Suppressor macrophage treated with lipopolysaccharide for 4 hours (primary cell): ENCODE measurements at regions not wholly inside any gene's neighbourhood (a gene's known extent, or its start where the extent isn't known, plus 50 kb on each side); places are given as distances from the start of the nearest gene placed in this dataset.

Experiments used
- DNase-seq: peaks from one replicate; pipeline ENCODE4 v3.0.0-alpha.2; 2020

DNA sequence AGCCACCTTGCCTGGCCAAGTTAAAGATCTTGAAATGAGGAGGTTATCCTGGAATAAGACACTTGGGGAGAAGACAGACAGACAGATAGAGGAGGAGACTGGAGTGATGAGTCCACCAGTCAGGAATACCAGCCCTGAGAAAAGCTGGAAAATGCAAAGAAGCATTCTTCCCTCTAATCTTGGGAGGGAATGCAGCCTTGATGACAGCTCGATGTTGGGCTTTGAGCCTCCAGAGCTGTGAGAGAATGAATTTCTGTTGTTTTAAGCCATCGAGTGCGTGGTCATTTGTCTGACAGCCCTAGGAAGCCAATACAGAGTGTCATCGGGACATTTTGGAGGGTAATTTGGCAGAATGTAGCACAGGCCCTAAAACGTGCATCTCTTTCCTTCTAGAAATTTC, 199.1 kb upstream of the IER5L start:
- no peak for DNase-seq

DNA sequence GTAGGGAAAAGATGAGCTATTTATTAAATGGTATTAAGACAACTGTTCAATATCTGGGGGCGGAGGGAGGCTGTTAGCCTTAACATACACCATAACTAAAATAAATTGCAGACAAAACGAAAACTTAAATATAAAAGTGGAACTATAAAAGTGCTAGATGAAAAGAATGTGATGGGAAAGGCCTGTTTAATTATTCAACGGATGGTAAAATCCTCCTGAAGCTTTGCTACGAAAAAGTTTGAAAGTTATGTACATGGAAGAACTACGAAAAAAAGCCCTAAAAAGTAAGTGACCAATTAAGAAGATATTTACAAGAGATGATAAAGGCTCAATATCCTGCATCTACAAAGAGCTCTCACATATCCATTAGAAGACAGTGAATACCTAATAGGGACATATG, 197.8 kb upstream of the IER5L start:
- DNase-seq = no peak

DNA sequence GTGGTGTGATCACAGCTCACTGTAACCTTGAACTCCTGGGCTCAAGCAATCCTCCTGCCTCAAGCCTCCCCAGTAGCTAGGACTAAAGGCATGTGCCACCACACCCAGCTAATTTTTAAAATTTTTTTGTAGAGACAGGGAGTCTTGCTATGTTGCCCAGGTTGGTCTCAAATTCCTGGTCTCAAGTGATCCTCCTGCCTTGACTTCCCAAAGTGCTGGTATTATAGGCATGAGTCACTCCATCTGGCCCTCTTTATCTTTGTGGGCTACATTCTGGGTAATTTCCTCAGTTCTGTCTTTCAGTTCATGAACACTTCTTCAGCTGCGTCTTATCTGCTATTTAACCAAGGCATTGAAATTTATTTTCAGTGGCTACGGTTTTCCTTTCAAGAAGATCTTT, 196.6 kb upstream of the IER5L start:
- no peak for DNase-seq

DNA sequence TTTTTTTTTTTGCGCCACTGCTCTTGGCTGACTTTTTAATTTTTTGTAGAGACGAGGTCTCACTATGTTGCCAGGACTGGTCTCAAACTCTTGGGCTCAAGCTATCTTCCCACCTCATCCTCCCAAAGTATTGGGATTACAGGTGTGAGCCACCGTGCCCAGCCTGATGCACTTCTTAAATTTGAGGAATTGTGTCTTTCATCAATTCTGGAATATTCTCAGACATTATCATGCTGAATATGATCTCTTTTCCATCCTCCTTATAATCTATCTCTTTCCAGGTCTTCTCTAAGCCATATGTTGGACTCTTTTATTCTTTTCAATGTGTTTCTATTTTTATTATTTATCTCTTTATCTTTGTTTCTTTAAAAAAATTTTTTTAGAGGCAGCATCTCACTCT, 196.2 kb upstream of the IER5L start:
- no peak for DNase-seq

DNA sequence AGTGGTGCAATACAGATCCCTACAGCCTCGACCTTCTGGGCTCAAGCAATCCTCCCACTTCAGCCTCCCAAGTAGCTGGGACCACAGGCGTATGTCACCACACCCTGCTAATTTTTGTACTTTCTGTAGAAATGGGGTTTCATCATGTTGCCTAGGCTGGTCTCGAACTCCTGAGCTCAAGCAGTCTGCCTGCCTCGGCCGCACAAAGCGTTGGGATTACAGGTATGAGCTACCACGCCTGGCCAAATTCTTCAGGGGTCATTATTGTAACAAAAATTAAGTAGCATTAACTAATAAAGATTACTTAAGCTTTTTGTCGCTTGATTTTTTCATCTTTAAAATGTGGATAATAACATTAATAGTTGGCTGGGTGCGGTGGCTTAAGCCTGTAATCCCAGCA, 195.3 kb upstream of the IER5L start:
- DNase-seq = no peak

DNA sequence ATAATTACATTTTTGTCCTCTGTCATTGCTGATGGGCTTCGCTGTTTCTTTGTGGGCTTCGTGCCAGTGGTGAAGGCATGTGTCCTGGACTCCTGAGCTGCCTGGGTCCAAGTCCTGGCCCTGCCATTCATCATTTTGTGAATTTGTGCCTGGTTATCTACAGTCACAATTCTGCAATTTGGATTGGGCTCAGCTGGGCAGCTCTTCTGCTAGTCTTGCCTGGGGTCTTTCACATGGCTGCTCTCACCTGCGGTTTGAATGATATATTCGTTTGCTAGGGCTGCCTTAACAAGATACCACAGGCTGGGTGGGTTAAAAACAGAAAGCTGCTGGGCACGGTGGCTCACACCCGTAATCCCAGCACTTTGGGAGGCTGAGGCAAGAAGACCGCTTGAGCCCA, 192.7 kb upstream of the IER5L start:
- no peak for DNase-seq

DNA sequence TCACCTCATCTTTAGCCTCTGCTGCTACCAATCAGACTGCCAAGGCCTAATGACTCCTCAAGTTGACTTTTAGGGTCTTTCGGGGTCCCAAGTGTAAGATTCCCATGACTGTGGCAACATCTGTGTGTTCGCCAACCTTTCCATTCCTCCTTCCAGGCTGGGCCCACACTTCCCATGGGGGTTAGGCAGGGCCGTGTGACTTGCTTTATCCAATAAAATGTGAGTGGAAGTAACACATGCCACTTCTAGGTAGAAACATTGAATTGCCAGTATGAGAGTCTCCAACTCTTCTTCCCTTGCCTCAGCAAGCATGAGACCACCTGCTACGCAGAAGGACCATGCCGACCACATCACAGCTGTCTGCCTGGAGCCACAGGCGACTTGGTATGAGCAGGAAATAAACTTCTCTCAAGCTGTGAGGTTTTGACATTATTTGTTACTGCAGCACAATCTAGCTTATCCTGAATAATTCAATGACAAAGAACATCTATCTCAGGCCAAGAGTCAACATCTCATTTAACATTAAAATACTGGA, 190.4 kb upstream of the IER5L start:
- no peak for DNase-seq

DNA sequence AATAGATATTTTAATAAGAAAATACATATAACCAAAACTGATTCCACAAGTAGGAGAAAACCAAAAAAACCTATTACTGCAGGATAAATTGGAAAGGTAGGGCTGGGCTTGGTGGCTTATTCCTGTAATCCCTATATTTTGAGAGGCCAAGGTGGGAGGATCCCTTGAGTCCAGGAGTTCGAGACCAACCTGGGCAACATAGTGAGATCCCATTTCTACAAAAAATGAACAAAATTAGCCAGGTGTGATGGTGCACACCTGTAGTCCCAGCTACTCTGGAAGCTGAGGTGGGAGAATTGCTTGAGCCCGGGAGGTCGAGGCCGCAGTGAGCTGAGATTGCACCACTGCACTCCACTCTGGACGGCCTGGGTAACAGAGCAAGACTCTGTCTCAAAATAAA, 189.2 kb upstream of the IER5L start:
- no peak for DNase-seq

DNA sequence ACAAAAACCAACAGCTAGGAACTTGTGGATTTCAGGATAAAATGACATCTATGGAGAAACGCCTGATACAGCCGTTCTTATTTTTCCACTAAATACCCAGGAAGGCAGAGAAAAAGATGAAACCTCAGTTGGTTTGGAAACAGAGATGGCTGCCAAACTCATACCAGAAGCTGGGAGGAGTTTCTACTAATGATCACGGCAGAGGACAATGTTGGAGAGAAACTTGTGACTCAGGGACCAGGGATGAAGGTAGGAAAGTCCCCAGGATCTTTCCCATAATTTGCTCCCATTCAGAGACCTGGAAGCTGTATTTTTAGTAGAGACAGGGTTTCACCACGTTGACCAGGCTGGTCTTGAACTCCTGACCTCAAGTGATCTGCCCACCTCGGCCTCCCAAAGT, 187.1 kb upstream of the IER5L start:
- no peak for DNase-seq

DNA sequence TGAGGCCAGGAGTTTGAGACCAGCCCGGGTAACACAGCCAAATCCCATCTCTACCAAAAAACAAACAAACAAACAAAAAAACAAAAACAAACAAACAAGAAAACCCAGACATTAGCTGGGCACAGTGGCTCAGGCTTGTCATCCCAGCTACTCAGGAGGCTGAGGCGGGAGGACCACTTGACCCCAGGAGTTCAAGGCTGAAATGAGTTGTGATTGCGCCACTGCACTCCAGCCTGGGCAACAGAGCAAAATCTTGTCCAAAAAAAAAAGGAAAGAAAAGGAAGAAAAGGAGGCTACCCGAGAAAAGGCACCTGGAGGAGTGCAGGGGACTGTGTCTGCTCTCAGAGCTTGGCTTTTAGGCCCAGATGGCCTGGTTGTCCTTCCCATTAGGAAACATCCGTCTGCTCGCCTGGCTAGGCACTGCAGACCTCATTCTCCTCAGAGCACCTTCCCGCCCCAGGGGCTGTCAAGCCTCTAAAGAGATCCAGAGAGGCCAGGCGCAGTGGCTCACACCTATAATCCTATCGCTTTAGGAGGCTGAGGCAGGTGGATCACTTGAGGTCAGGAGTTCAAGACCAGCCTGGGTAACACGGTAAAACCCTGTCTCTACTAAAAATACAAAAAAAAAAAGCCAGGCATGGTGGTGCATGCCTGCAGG, 185.3 kb upstream of the IER5L start:
- no peak for DNase-seq

DNA sequence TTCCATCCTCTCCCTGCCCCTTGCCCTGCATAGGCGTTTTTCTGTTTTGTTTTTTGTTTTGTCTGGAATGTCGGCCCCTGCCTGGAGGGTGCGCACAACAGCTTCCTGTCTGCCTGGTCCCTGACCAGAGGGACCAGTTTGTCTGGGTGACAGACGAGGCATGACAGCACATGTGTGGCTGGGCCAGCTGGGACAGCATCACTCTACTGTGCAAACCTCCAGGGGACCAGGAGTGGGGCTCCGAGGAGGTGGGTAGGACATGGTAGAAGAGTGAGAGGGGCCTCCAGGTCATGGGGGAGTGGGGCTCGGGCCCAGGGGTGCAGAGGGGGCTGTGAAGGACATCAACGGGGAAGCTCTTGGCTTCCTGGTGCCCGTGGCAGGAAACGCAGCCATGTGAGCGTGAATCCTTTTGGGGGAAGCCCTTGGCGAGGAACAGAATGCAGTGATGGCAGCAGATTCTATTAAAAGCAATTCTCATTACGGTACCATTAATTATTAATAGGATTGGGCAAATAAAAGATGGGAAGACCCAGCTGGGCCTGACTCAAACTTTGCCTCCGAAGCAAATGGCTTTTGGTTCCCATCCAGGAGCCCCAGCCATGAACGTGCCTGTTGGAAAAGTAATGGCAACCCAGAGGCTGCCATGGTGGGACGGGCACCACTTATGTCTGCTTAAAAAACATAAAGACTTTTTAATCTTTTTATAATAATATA, 184.4 kb upstream of the IER5L start:
- DNase-seq = no peak

DNA sequence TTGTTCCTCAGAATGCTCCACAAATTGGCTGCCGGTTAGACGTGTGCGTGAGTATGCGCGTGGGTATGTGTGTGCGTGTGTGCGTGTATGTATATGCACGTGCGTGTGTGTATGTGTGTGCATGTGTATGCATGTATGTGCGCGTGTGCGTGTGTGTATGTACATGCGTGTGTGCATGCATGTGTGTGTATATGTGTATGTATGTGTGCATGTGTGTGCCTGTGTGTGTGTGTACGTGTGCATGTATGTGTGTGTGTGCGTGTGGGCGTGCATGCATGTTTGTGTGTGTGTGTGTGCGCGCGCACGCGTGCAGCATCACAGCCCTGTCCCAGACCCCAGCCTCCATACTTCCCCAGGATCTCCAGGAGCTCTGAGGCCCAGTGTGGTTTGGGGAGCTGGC, 183.1 kb upstream of the IER5L start:
- DNase-seq = no peak

DNA sequence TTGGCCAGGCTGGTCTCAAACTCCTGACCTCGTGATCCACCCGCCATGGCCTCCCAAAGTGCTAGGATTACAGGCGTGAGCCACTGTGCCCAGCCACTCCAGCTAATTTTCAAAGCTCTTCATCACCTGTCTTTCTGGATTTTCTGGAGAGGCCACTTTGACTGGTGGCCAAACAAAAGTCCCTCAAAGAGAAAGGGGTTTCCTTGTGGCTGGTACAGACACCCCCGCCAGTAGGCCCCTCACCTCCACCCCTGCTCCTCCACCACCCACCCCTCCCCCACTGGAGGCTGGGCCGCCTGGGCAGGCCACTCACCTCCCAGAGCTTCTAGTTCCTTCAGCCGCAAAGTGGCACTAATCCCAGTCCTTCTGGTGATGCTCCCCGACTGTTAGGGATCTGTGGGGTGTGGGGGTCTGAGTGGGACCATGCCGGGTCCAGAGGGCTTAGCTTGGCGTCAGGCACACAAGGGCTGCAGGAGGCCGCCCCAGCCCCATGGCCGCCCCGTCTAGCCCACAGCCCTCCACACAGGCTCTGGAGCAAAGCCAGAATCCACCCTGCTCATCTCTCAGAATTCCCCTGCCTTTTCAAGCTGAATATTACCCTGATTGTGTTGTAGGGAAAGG, 182.0 kb upstream of the IER5L start:
- DNase-seq = no peak

DNA sequence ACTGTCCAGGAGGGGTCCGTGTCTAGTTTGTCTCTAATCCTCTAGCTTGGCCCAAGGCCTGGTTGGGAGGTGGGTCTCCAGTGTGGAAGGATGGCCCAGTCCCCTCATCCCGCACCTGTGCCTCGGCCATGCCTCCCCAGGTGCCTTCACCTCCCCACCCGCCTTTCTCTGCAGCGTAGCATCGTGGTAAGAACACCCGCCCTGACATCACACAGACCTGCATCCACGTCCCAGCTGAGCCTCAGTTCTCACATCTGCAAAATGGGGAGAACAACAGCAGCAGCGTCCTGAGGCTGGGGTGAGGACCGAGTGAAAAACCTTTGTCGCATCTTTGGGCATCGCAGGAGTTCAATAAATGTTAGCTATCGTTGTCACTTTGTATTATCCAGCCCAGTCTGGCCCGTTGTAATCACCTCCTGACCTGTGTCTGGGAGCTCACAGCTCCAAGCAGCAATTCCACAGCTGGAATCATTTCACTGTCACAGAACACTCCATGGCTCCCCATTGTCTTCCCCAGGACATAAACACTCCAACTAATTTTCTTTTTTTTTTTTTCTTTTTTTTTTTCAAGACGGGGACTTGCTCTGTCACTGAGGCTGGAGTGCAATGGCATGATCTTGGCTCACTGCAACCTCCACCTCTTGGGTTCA, 181.2 kb upstream of the IER5L start:
- no peak for DNase-seq

DNA sequence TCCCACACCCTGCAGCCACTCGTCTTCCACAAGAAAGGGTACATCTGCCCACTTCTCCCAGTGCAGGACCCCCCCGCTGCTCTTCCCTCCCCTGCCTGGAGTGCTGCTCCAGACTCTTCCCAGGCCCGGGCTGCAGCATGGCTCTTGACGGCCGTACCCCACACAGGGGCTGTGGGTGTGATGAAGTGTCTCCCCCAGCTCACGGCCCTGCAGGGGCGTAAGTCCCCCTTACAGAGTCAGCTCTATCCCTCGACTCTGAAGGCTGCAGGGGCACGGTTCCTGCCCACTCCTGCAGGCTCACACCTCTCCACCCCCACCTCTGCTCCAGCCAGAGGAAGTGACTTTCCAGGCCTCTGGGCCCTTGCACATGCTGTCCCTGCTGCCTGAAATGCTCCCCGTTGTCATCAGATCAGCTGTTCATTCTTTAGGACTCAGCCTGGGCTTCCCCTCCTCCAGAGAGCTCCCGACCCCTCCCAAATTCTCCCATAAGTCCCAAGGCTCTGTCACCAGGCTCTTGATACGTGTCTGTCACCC, 180.6 kb upstream of the IER5L start:
- DNase-seq = no peak

DNA sequence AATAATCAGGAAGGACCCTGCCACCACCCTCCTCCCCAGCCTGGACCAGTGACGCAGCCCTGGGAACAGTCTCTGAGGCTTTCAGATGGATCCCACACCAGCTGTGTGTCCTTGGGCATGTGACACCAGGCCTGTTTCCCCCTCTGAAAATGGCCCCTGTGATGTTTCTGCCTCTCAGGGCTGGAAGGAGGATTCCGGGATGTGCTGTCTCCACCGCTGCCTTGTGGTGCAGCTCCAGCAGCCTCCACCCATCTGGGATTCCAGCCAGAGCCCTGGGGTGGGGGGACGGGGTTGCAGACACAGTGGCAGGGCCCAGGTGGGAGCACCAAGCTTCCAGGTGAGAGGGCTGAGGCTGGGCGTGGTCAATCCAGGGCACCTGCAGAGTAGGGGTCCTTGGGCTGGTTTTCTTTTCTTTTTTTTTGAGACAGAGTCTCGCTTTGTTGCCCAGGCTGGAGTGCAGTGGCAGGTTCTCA, 179.7 kb upstream of the IER5L start:
- no peak for DNase-seq

DNA sequence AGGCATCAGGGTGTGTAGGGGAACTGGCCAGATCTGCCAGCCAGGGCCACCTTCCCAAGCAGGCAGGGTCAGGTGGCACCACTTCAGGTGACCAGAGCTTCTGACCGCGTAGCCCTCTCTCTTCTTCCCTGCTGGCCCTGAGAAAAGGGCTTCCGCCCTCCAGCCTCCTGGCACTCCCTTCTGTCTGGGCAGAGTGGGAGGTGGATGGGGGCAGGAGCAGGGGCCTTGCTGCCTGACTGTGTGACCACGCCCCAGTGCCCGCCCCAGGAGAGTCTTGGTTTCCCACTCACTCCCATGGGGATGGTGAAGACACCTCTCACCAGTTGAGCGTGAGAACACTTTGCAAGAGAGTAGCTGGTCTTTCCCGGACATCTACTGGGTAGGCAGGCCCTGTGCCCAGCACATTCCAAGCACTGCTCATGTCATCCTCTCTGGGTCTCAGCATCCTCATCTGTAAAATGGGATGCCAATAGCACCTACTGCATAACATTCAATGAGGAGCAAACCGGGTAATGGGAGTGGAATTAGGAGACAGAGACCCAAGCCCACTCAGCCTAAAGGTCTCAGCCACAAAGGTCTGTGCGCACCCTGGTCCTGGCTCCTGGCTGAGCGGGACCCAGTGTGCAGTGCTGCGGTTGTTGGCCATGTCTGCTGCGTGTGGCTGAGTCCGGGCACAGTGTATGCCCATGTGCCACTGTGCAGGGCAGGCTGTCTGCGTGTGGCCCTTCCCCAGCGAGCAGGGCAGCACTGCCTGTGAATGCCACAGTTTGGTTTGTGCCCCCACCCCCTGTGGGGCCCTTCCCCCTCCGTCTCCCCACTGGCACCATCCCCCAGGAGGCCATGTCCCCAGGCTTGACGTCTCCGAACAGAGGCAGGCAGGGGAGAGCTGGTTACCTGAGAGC, 179.1 kb upstream of the IER5L start:
- DNase-seq = no peak

DNA sequence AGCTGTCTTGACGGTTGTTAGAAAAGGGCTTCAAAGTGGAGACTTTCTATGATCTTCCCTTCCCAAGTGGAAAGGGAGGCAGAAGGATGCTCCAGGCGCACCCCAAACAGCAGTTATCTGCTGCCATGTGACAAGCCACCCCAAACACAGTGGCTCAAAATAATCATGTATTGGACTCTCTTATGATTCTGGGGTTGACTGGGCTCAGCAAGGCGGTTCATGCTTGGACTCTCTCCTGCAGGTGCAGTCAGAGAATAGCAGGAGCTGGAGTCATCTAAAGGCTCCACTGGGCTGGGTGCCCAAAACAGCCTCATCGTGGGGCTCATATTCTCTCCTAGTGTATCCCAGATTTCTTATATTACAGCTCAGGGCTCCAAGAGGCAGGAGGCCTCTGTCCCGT, 177.6 kb upstream of the IER5L start:
- DNase-seq = no peak

DNA sequence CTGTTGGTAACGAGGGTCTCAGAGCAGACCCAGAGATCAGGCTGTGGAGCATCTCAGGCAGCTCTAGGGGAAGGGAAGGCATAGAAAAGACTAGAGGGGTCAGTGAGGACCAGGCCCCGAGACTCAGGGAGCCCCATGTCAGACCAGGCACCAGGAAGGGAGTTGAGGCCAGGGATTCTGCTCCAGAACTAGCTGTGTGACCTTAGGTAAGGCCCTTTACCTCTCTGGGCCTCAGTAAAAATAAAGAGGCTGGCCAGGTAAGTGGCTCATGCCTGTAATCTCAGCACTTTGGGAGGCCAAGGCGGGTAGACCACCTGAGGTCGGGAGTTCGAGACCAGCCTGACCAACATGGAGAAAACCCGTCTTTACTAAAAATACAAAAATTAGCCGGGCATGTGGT, 176.4 kb upstream of the IER5L start:
- DNase-seq = no peak

DNA sequence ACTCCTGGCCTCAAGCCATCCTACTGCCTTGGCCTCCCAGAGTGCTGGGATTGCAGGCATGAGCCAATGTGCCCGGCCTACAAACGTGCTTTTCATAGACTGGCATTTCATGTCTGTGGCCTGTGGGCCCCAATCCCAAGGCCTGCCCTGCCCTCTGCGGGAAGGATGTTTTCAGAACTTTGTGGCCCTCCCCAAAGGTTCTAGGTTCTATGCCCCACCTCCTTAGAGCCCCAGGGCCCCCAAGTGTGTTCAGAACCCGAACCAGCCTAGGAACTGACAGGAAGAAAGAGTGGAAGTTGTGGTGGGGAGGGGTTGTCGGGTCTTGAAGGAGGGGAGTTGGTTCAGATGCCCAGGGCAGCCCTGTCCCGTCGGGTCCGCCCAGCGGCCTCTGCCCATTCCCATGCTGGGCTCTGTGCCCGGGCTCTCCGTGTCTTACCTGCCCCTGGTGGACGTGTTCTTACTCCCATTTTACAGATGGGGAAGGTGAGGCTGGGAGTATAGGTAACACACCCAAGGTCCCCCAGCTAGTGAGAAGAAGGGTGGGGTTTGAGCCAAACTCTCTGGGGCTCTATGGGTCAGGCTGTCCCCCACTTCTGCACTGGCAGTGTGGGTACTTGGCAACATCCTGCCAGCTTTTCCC, 175.8 kb upstream of the IER5L start:
- no peak for DNase-seq

DNA sequence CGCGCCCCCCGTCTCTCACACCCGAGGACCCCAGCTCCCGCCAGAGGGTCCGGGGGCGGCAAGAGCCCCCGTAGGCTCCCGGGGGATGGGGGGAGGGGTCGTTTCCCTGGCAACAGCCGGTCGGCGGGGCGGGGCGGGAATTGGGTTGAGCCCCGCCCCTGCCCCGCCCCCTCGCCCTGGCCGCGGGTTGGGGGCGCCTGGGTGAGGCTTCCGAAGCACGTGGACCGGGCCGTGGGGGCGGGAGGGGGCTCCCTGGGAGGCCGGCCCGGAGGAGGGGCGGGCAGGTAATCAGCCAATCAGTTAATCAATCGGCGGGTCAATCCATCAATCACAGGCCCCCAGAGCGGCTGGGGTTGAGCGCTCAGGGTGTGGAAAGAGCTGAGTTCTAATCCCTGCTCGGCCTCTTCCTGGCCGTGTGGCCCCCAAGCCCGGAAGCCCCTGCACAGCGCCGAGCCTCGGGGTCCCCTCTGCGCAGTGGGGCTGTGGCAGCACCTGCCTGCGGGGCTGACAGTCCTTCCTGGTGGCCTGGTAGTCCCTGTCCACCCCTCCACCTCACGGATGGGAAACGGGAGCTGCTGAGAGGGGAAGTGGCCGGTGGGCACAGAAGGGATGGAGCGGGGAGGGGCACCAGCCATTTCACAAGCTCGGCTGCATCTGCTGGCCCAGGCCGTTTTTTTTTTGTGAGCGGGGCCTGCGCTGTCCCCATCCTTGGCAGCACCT, 174.2 kb upstream of the IER5L start:
- DNase-seq = no peak
